Suprapubic skin (tissue), 4 donors: ENCODE measurements at regions not wholly inside any gene's neighbourhood (a gene's known extent, or its start where the extent isn't known, plus 50 kb on each side); places are given as distances from the start of the nearest gene placed in this dataset.

ENCODE experiments used
- POLR2A ChIP-seq, 2 donors: fragments of 450-650 bp; IDR thresholded peaks; one replicate each; pipeline ENCODE4 v1.6.1; 2017; ENCODE audit warnings: antibody characterized with exemption in 2 of 2, mild to moderate bottlenecking in 2 of 2, moderate library complexity in 2 of 2
- POLR2AphosphoS5 ChIP-seq, 3 donors: sonication (generic); formaldehyde crosslinking; IDR thresholded peaks; one replicate each; pipeline ENCODE4 v1.6.1; 2017; ENCODE audit warnings: antibody characterized with exemption in 3 of 3

DNA sequence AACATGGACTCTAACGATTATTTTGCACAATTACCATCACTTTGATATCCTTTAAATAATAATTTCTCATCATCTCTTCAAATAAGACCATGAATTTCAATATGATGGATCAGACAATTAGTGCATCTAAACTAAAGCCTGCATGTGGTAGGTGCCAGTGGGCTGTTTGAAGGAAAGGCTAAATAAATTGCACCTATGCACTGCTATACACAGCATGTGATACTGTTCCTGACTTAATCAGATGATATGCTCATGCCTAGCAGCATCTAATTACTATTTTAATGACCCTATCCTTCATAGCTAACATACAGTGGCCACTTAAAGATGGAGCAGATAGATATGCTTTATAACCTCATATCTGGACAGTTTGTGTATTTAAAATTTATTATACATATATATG is 731.6 kb upstream of the MANEA start:
- TF ChIP-seq POLR2A (IDR thresholded peaks at IDR 0.05) (no peak), POLR2AphosphoS5 (IDR thresholded peaks at IDR 0.05) (no peak)
